RWPE1 (cell line): ENCODE measurements at regions not wholly inside any gene's neighbourhood (a gene's known extent, or its start where the extent isn't known, plus 50 kb on each side); places are given as distances from the start of the nearest gene placed in this dataset.

ENCODE experiments used
- CTCF ChIA-PET: fragments of 350-600 bp; sonication (Branson Sonifier 250); formaldehyde crosslinking; extraction: SDS; loops from one replicate; lab custom pipeline; 2021; lab: Yijun Ruan, JAX
- POLR2A ChIA-PET: fragments of 400-600 bp; formaldehyde crosslinking; extraction: SDS; loops from one replicate; lab custom pipeline; 2020; ENCODE audit warnings: antibody characterized with exemption; ENCODE audit not compliant: low non-redundant PET; lab: Yijun Ruan, JAX
- DNase-seq: peaks from one replicate; pipeline ENCODE4 v3.0.0; 2012; ENCODE audit warnings: low spot score
- H3K27ac ChIP-seq: fragments of 450-650 bp; 2 replicates; pipeline ENCODE4 v1.5.1; 2017
- CTCF ChIP-seq: fragments of 450-650 bp; conservative IDR thresholded peaks from 2 replicates; pipeline ENCODE4 v1.5.1; 2017; ENCODE audit warnings: low read depth, mild to moderate bottlenecking

GRCh38 chr5:93894601-93895354 lies 153.4 kb upstream of the POU5F2 start:
- no peak overlapping the region for H3K27ac ChIP-seq
- DNase-seq: no peak
- CTCF ChIA-PET: interaction anchor here (0.6 to 1.0 kb wide), 11 partner anchors 8 to 1898 kb away, joined by 3 to 6 read pairs (median 3); no protein-coding TSS in a partner anchor
- TF ChIP-seq CTCF: peak; percentile 60
- POLR2A ChIA-PET: no interaction called here

- ChIA-PET POLR2A (no interaction called here), CTCF (no interaction called here)
- H3K27ac ChIP-seq: no peak overlapping the region
- no peak for TF ChIP-seq CTCF
- DNase-seq: no peak
Observed at GRCh38 chr5:93893075-93893474, 151.7 kb upstream of the POU5F2 start.

GRCh38 chr5:93892481-93892880 lies 151.1 kb upstream of the POU5F2 start:
- no peak for DNase-seq
- TF ChIP-seq CTCF: no peak
- ChIA-PET POLR2A (no interaction called here), CTCF (no interaction called here)
- no peak overlapping the region for H3K27ac ChIP-seq

- POLR2A ChIA-PET: no interaction called here
- CTCF ChIA-PET: no interaction called here
- no peak for DNase-seq
- TF ChIP-seq CTCF: no peak
- no peak overlapping the region for H3K27ac ChIP-seq
Observed at GRCh38 chr5:93891491-93892480, 150.4 kb upstream of the POU5F2 start.

- CTCF ChIA-PET: no interaction called here
- TF ChIP-seq CTCF: no peak
- no peak overlapping the region for H3K27ac ChIP-seq
- no peak for DNase-seq
- POLR2A ChIA-PET: no interaction called here
Observed at GRCh38 chr5:93890657-93891056, 149.3 kb upstream of the POU5F2 start.

GRCh38 chr5:93887678-93888077 lies 146.3 kb upstream of the POU5F2 start:
- CTCF ChIA-PET: interaction anchor here (1.2 kb wide), 1 partner anchor 12 kb away, joined by 4 read pairs; no protein-coding TSS in a partner anchor
- H3K27ac ChIP-seq: no peak overlapping the region
- no peak for TF ChIP-seq CTCF
- POLR2A ChIA-PET: no interaction called here
- DNase-seq: no peak
